Stimulated activated naive CD8-positive, alpha-beta T cell treated with anti-CD3 and anti-CD28 coated beads, Interleukin-15, amount 100 ng/mL, for 72 hours (primary cell): ENCODE measurements at regions not wholly inside any gene's neighbourhood (a gene's known extent, or its start where the extent isn't known, plus 50 kb on each side); places are given as distances from the start of the nearest gene placed in this dataset.

ENCODE experiments used
- ATAC-seq: fragments of 150-1000 bp; cut with Tn5 transposase; 2 replicates; pipeline ENCODE4 v1.10.0; 2021; ENCODE audit warnings: mild to moderate bottlenecking, moderate library complexity
- DNase-seq, 2 donors: peaks; one replicate each; pipeline ENCODE4 v3.0.0; 2021 to 2022
- H3K27ac Mint-ChIP-seq, 2 donors: one replicate each; pipeline ENCODE4 v1.8.0; 2022; ENCODE audit warnings: mild to moderate bottlenecking in 2 of 2, mixed read lengths in 2 of 2, moderate library complexity in 2 of 2
- H3K27me3 Mint-ChIP-seq: one replicate; pipeline ENCODE4 v1.8.0; 2022; ENCODE audit warnings: mixed read lengths
- H3K4me1 Mint-ChIP-seq: one replicate; pipeline ENCODE4 v1.8.0; 2022; ENCODE audit warnings: mild to moderate bottlenecking, mixed read lengths
- H3K4me3 Mint-ChIP-seq, 2 donors: one replicate each; pipeline ENCODE4 v1.8.0; 2022; ENCODE audit warnings: mild to moderate bottlenecking in 2 of 2, mixed read lengths in 2 of 2, moderate library complexity in 1 of 2
- H3K9me3 Mint-ChIP-seq, 2 donors: one replicate each; pipeline ENCODE4 v1.8.0; 2022; ENCODE audit warnings: mixed read lengths in 2 of 2

- DNase-seq (no peak), ATAC-seq (no peak)
- Mint-ChIP-seq H3K27ac (no peak overlapping the region), H3K4me3 (no peak overlapping the region), H3K9me3 (no peaks in the 10 kb centered on the region), H3K27me3 (peaks cover 12% of the 10 kb centered on the region), H3K4me1 (no peaks in the 10 kb centered on the region)
Observed at GRCh38 chr10:118141471-118141870, 94.7 kb upstream of the RAB11FIP2 start.

- DNase-seq (no peak), ATAC-seq (no peak)
- H3K27ac Mint-ChIP-seq, result no peak overlapping the region
- no peaks in the 10 kb centered on the region for H3K4me1 Mint-ChIP-seq
- peaks cover 0 to 4% of the 10 kb centered on the region in 2 donors for H3K9me3 Mint-ChIP-seq
- no peak overlapping the region for H3K4me3 Mint-ChIP-seq
- peaks cover 12% of the 10 kb centered on the region for H3K27me3 Mint-ChIP-seq
Observed at GRCh38 chr10:118139321-118139720, 92.6 kb upstream of the RAB11FIP2 start.

GRCh38 chr10:118128675-118129074 lies 81.9 kb upstream of the RAB11FIP2 start:
- no peak overlapping the region for H3K27ac Mint-ChIP-seq

GRCh38 chr10:118118716-118119115 lies 72.0 kb upstream of the RAB11FIP2 start:
- H3K9me3 Mint-ChIP-seq, result no peaks in the 10 kb centered on the region
- H3K27me3 Mint-ChIP-seq, result no peaks in the 10 kb centered on the region
- DNase-seq (no peak), ATAC-seq (no peak)
- H3K4me3 Mint-ChIP-seq, result no peak overlapping the region
- no peak overlapping the region for H3K27ac Mint-ChIP-seq
- H3K4me1 Mint-ChIP-seq, result no peaks in the 10 kb centered on the region

More at GRCh38 chr10:118128675-118129074, 81.9 kb upstream of the RAB11FIP2 start:
- Mint-ChIP-seq H3K9me3 (peaks cover 5 to 17% of the 10 kb centered on the region in 2 donors), H3K4me1 (no peaks in the 10 kb centered on the region), H3K4me3 (no peak overlapping the region), H3K27me3 (peaks cover 34% of the 10 kb centered on the region)
- ATAC-seq (no peak), DNase-seq (no peak)

GRCh38 chr10:118116715-118117449 lies 70.1 kb upstream of the RAB11FIP2 start:
- Mint-ChIP-seq H3K27ac (no peak overlapping the region), H3K27me3 (no peaks in the 10 kb centered on the region), H3K9me3 (no peaks in the 10 kb centered on the region), H3K4me3 (no peak overlapping the region), H3K4me1 (no peaks in the 10 kb centered on the region)
- no peak for DNase-seq
- ATAC-seq, result no peak

- Mint-ChIP-seq H3K4me1 (no peaks in the 10 kb centered on the region), H3K9me3 (no peaks in the 10 kb centered on the region), H3K27ac (no peak overlapping the region), H3K4me3 (no peak overlapping the region), H3K27me3 (no peaks in the 10 kb centered on the region)
- no peak for ATAC-seq
- no peak for DNase-seq
Observed at GRCh38 chr10:118116362-118116714, 69.6 kb upstream of the RAB11FIP2 start.

GRCh38 chr10:118115701-118116100 lies 69.0 kb upstream of the RAB11FIP2 start:
- no peak for DNase-seq

GRCh38 chr10:118114992-118115391 lies 68.3 kb upstream of the RAB11FIP2 start:
- Mint-ChIP-seq H3K4me1 (no peaks in the 10 kb centered on the region), H3K27ac (no peak overlapping the region), H3K9me3 (no peaks in the 10 kb centered on the region), H3K27me3 (no peaks in the 10 kb centered on the region), H3K4me3 (no peak overlapping the region)
- ATAC-seq (no peak), DNase-seq (no peak)

More at GRCh38 chr10:118115701-118116100, 69.0 kb upstream of the RAB11FIP2 start:
- no peaks in the 10 kb centered on the region for H3K27me3 Mint-ChIP-seq
- H3K4me1 Mint-ChIP-seq, result no peaks in the 10 kb centered on the region
- H3K9me3 Mint-ChIP-seq, result no peaks in the 10 kb centered on the region
- ATAC-seq, result no peak
- no peak overlapping the region for H3K4me3 Mint-ChIP-seq
- no peak overlapping the region for H3K27ac Mint-ChIP-seq

GRCh38 chr10:118112543-118113125 lies 65.9 kb upstream of the RAB11FIP2 start:
- Mint-ChIP-seq H3K4me1 (no peaks in the 10 kb centered on the region), H3K4me3 (no peak overlapping the region), H3K27me3 (peaks cover 14% of the 10 kb centered on the region), H3K27ac (no peak overlapping the region), H3K9me3 (no peaks in the 10 kb centered on the region)
- DNase-seq, result no peak
- ATAC-seq, result no peak

GRCh38 chr10:118110750-118111149 lies 64.0 kb upstream of the RAB11FIP2 start:
- Mint-ChIP-seq H3K27me3 (peaks cover 20% of the 10 kb centered on the region), H3K4me1 (peaks cover 12% of the 10 kb centered on the region), H3K4me3 (no peak overlapping the region), H3K9me3 (no peaks in the 10 kb centered on the region), H3K27ac (no peak overlapping the region)
- ATAC-seq, result no peak
- DNase-seq, result no peak

GRCh38 chr10:118108194-118109026 lies 61.7 kb upstream of the RAB11FIP2 start:
- ATAC-seq, result no peak
- DNase-seq, result no peak
- H3K9me3 Mint-ChIP-seq, result no peaks in the 10 kb centered on the region
- H3K27ac Mint-ChIP-seq, result no peak overlapping the region
- H3K4me1 Mint-ChIP-seq, result peaks cover 12% of the 10 kb centered on the region
- peaks cover 29% of the 10 kb centered on the region for H3K27me3 Mint-ChIP-seq
- H3K4me3 Mint-ChIP-seq, result no peak overlapping the region

GRCh38 chr10:118107541-118107940 lies 60.8 kb upstream of the RAB11FIP2 start:
- H3K27me3 Mint-ChIP-seq, result peaks cover 38% of the 10 kb centered on the region
- no peaks in the 10 kb centered on the region for H3K9me3 Mint-ChIP-seq
- H3K27ac Mint-ChIP-seq, result no peak overlapping the region
- H3K4me3 Mint-ChIP-seq, result no peak overlapping the region
- no peak for ATAC-seq
- H3K4me1 Mint-ChIP-seq, result peaks cover 12% of the 10 kb centered on the region
- no peak for DNase-seq

- ATAC-seq (no peak), DNase-seq (no peak)
- H3K4me1 Mint-ChIP-seq, result peaks cover 12% of the 10 kb centered on the region
- peaks cover 42% of the 10 kb centered on the region for H3K27me3 Mint-ChIP-seq
- H3K27ac Mint-ChIP-seq, result peak overlapping the region in 1 of 2 donors; percentile 16
- no peak overlapping the region for H3K4me3 Mint-ChIP-seq
- H3K9me3 Mint-ChIP-seq, result no peaks in the 10 kb centered on the region
Observed at GRCh38 chr10:118107040-118107439, 60.3 kb upstream of the RAB11FIP2 start.

GRCh38 chr10:118106426-118106825 lies 59.7 kb upstream of the RAB11FIP2 start:
- Mint-ChIP-seq H3K4me3 (no peak overlapping the region), H3K27me3 (peaks cover 42% of the 10 kb centered on the region), H3K4me1 (peaks cover 12% of the 10 kb centered on the region), H3K27ac (no peak overlapping the region), H3K9me3 (no peaks in the 10 kb centered on the region)
- DNase-seq (no peak), ATAC-seq (no peak)

- Mint-ChIP-seq H3K27ac (no peak overlapping the region), H3K9me3 (no peaks in the 10 kb centered on the region), H3K4me3 (no peak overlapping the region), H3K4me1 (peaks cover 7% of the 10 kb centered on the region), H3K27me3 (peaks cover 35% of the 10 kb centered on the region)
- no peak for DNase-seq
- ATAC-seq, result no peak
Observed at GRCh38 chr10:118102121-118102520, 55.4 kb upstream of the RAB11FIP2 start.

- no peak overlapping the region for H3K27ac Mint-ChIP-seq
- DNase-seq (no peak), ATAC-seq (no peak)
- no peak overlapping the region for H3K4me3 Mint-ChIP-seq
- H3K4me1 Mint-ChIP-seq, result peaks cover under 1% of the 10 kb centered on the region
- H3K9me3 Mint-ChIP-seq, result no peaks in the 10 kb centered on the region
- peaks cover 35% of the 10 kb centered on the region for H3K27me3 Mint-ChIP-seq
Observed at GRCh38 chr10:118101501-118101900, 54.8 kb upstream of the RAB11FIP2 start.
